IMR-90 (cell line): ENCODE measurements at regions not wholly inside any gene's neighbourhood (a gene's known extent, or its start where the extent isn't known, plus 50 kb on each side); places are given as distances from the start of the nearest gene placed in this dataset.

Experiments
- ATAC-seq: fragments of 200-7000 bp; cut with Tn5 transposase; 2 replicates; pipeline ENCODE4 v1.9.1; 2020; ENCODE audit warnings: low read depth, mild to moderate bottlenecking, moderate library complexity
- BruUV-seq: library from RNA; stranded (reverse); fragments of 400-500 nt; replicated peaks from 2 replicates; lab custom pipeline; 2021; lab: Mats Ljungman, UMichigan
- CTCF ChIA-PET: fragments of 300-600 bp; formaldehyde crosslinking; extraction: SDS; loops from one replicate; lab custom pipeline; 2021; ENCODE audit warnings: antibody characterized with exemption; lab: Yijun Ruan, JAX
- POLR2A ChIA-PET: fragments of 300-600 bp; sonication (Branson Sonifier 250); formaldehyde crosslinking; loops from one replicate; lab custom pipeline; 2022; ENCODE audit warnings: antibody characterized with exemption; ENCODE audit not compliant: unreplicated experiment; lab: Charles Lee
- DNase-seq: peaks from one replicate; pipeline ENCODE4 v3.0.0; 2013
- H2AFZ ChIP-seq: replicated peaks from 2 replicates; pipeline ENCODE3; 2013; ENCODE audit warnings: low read length, mild to moderate bottlenecking; ENCODE audit not compliant: poor library complexity
- H2AK5ac ChIP-seq: 2 replicates; pipeline ENCODE4 v1.6.1; 2013; ENCODE audit warnings: low read depth, low read length, inconsistent platforms
- H2AK9ac ChIP-seq: replicated peaks from 2 replicates; pipeline ENCODE3; 2013; ENCODE audit warnings: mild to moderate bottlenecking, low read depth, low read length, moderate library complexity; ENCODE audit not compliant: poor library complexity
- H2BK120ac ChIP-seq: 2 replicates; pipeline ENCODE4 v1.6.1; 2013; ENCODE audit warnings: low read depth, low read length, inconsistent platforms
- H2BK15ac ChIP-seq: 3 replicates; pipeline ENCODE4 v1.6.1; 2013; ENCODE audit warnings: low read depth, low read length, inconsistent platforms
- H2BK20ac ChIP-seq: 2 replicates; pipeline ENCODE4 v1.6.1; 2013; ENCODE audit warnings: low read depth, mild to moderate bottlenecking, inconsistent platforms, low read length, moderate library complexity
- H2BK5ac ChIP-seq: 2 replicates; pipeline ENCODE4 v1.6.1; 2013; ENCODE audit warnings: mild to moderate bottlenecking, low read depth, low read length, inconsistent platforms; ENCODE audit not compliant: poor library complexity, severe bottlenecking
- H3K14ac ChIP-seq: replicated peaks from 2 replicates; pipeline ENCODE4 v1.6.1; 2013; ENCODE audit warnings: low read depth, low read length, inconsistent platforms
- H3K18ac ChIP-seq: 2 replicates; pipeline ENCODE4 v1.6.1; 2013; ENCODE audit warnings: low read depth, low read length, control low read depth
- H3K23ac ChIP-seq: 2 replicates; pipeline ENCODE4 v1.6.1; 2013; ENCODE audit warnings: low read depth, low read length, inconsistent platforms
- H3K27ac ChIP-seq: 2 replicates; pipeline ENCODE4 v1.5.1; 2013; ENCODE audit warnings: mild to moderate bottlenecking, control low read depth, low read length; ENCODE audit not compliant: insufficient read depth
- H3K27me3 ChIP-seq: 2 replicates; pipeline ENCODE4 v1.6.1; 2013; ENCODE audit warnings: low read length; ENCODE audit not compliant: control insufficient read depth, insufficient read depth
- H3K36me3 ChIP-seq: 2 replicates; pipeline ENCODE4 v1.6.1; 2013; ENCODE audit warnings: low read length, mixed read lengths; ENCODE audit not compliant: control insufficient read depth, insufficient read depth
- H3K4ac ChIP-seq: 2 replicates; pipeline ENCODE4 v1.6.1; 2013; ENCODE audit warnings: low read depth, low read length, inconsistent platforms
- H3K4me1 ChIP-seq: 2 replicates; pipeline ENCODE4 v1.6.1; 2013; ENCODE audit warnings: low read length, mixed read lengths; ENCODE audit not compliant: control insufficient read depth, insufficient read depth
- H3K4me2 ChIP-seq: 2 replicates; pipeline ENCODE4 v1.6.1; 2013; ENCODE audit warnings: low read depth, mild to moderate bottlenecking, control low read depth, low read length, moderate library complexity
- H3K4me3 ChIP-seq: 2 replicates; pipeline ENCODE4 v1.5.1; 2013; ENCODE audit warnings: low read depth, mild to moderate bottlenecking, control low read depth, low read length, moderate library complexity; ENCODE audit not compliant: insufficient read depth
- H3K56ac ChIP-seq: 2 replicates; pipeline ENCODE4 v1.6.1; 2013; ENCODE audit warnings: low read length, inconsistent platforms; ENCODE audit not compliant: insufficient read depth; ENCODE audit errors: extremely low read depth
- H3K79me1 ChIP-seq, 2 experiments: 2 replicates each; pipeline ENCODE4 v1.6.1; 2013; ENCODE audit warnings: low read length in 2 of 2, inconsistent platforms in 1 of 2, low read depth in 1 of 2
- H3K9ac ChIP-seq: 2 replicates; pipeline ENCODE4 v1.6.1; 2013; ENCODE audit warnings: low read depth, low read length, control low read depth
- H3K9me1 ChIP-seq: 2 replicates; pipeline ENCODE4 v1.6.1; 2013; ENCODE audit warnings: low read length, inconsistent platforms; ENCODE audit not compliant: insufficient read depth
- H3K9me3 ChIP-seq: 2 replicates; pipeline ENCODE4 v1.6.1; 2013; ENCODE audit warnings: low read length; ENCODE audit not compliant: control insufficient read depth, insufficient read depth
- H4K20me1 ChIP-seq: 2 replicates; pipeline ENCODE4 v1.6.1; 2013; ENCODE audit warnings: low read length, inconsistent platforms; ENCODE audit not compliant: insufficient read depth
- H4K5ac ChIP-seq: 2 replicates; pipeline ENCODE4 v1.6.1; 2013; ENCODE audit warnings: mild to moderate bottlenecking, low read depth, low read length, control low read depth
- H4K8ac ChIP-seq, 2 experiments: 2 replicates each; pipeline ENCODE4 v1.6.1; 2013; ENCODE audit warnings: low read depth in 2 of 2, low read length in 2 of 2, control low read depth in 1 of 2, inconsistent platforms in 1 of 2
- H4K91ac ChIP-seq: 2 replicates; pipeline ENCODE4 v1.6.1; 2013; ENCODE audit warnings: low read depth, low read length, inconsistent platforms; ENCODE audit not compliant: insufficient read depth
- CTCF ChIP-seq: conservative IDR thresholded peaks from 2 replicates; pipeline ENCODE4 v1.5.1; 2012; ENCODE audit warnings: mild to moderate bottlenecking, low read depth, low read length, improper control_type of control experiment
- FOS ChIP-seq: fragments of 150-350 bp; IDR thresholded peaks from 2 replicates; pipeline ENCODE4 v1.6.1; 2016; ENCODE audit warnings: low read depth, low read length
- MAFK ChIP-seq: IDR thresholded peaks from 2 replicates; pipeline ENCODE4 v1.6.1; 2012; ENCODE audit warnings: low read depth, low read length, improper control_type of control experiment
- RFX5 ChIP-seq: IDR thresholded peaks from 2 replicates; pipeline ENCODE4 v1.8.0; 2012; ENCODE audit warnings: low read depth, mild to moderate bottlenecking, low read length, moderate library complexity
- WGBS, 2 experiments: methylation state at CpG; one replicate each; pipeline versions ENCODE4 v1.1.5 to v1.1.7; 2013; ENCODE audit warnings: missing lambda C conversion rate in 2 of 2; ENCODE audit not compliant: insufficient read length in 1 of 2; ENCODE audit errors: extremely low coverage in 2 of 2; 5-methylcytosine and 5-hydroxymethylcytosine counted together
- dilution Hi-C: fragments of 300-500 bp; cut with HindIII; formaldehyde crosslinking; loops from one replicate; pipeline ENCODE4 v1.14.3; 2018; ENCODE audit warnings: low sequenced_read_pairs; ENCODE audit not compliant: unreplicated experiment
- in situ Hi-C: fragments of 300-500 bp; cut with MboI; formaldehyde crosslinking; loops from 3 replicates; pipeline ENCODE4 v1.14.3; 2019; ENCODE audit warnings: low sequenced_read_pairs, inconsistent platforms, mixed read lengths
- intact Hi-C: fragments of 100-400 bp; cut with micrococcal nuclease; formaldehyde crosslinking; loops from 2 replicates; pipeline ENCODE4 v1.10.0; 2022

- no peak overlapping the region for H2AK5ac ChIP-seq
- intact Hi-C loops (no loop called here), in situ Hi-C loops (no loop called here), dilution Hi-C loops (no loop called here)
- no peak for ATAC-seq
- H3K9ac ChIP-seq: no peak overlapping the region
- H2AFZ ChIP-seq: no peak overlapping the region
- H4K91ac ChIP-seq: no peak overlapping the region
- no peak overlapping the region for H3K4ac ChIP-seq
- H3K4me2 ChIP-seq: no peak overlapping the region
- H3K79me1 ChIP-seq: no peaks in the 10 kb centered on the region
- no peak overlapping the region for H2BK120ac ChIP-seq
- H4K5ac ChIP-seq: no peak overlapping the region
- peaks cover 5% of the 10 kb centered on the region for H3K9me3 ChIP-seq
- no peaks in the 10 kb centered on the region for H3K4me1 ChIP-seq
- POLR2A ChIA-PET: no interaction called here
- H3K23ac ChIP-seq: no peak overlapping the region
- no peak overlapping the region for H3K4me3 ChIP-seq
- H4K8ac ChIP-seq: no peak overlapping the region
- no peak overlapping the region for H2BK5ac ChIP-seq
- no peak overlapping the region for H2BK15ac ChIP-seq
- no peak overlapping the region for H2AK9ac ChIP-seq
- no peak overlapping the region for H3K14ac ChIP-seq
- no CpG with 5 or more reads among the region's 2 CpGs for WGBS, 2 experiments
- DNase-seq: no peak
- H3K9me1 ChIP-seq: no peaks in the 10 kb centered on the region
- no peak overlapping the region for H3K56ac ChIP-seq
- no peaks in the 10 kb centered on the region for H3K36me3 ChIP-seq
- H2BK20ac ChIP-seq: no peak overlapping the region
- TF ChIP-seq FOS (no peak), RFX5 (no peak), CTCF (no peak), MAFK (no peak)
- no peaks in the 10 kb centered on the region for H3K27me3 ChIP-seq
- CTCF ChIA-PET: no interaction called here
- H3K27ac ChIP-seq: no peak overlapping the region
- no peak overlapping the region for H3K18ac ChIP-seq
- H4K20me1 ChIP-seq: no peaks in the 10 kb centered on the region
- no TSS peak for BruUV-seq
Observed at GRCh38 chr2:81589406-81589805, 1284.9 kb upstream of the LRRTM1 start.
